ENCODE measurements at regions not wholly inside any gene's neighbourhood (a gene's known extent, or its start where the extent isn't known, plus 50 kb on each side); places are given as distances from the start of the nearest gene placed in this dataset.

GRCh38 chr6:27582928-27583725 lies 110.2 kb upstream of the ZNF184 start:
- no peak for DNase-seq (ENCODE audit: low read depth)
- peak overlapping the region; percentile 1; the same call in 1 of the 2 replicates for H3K4me3 ChIP-seq (ENCODE audit: low read depth, low read length)
- no peak for TF ChIP-seq CTCF (IDR thresholded peaks at IDR 0.05; ENCODE audit: control insufficient read depth, extremely low read depth, insufficient read depth)

GRCh38 chr6:27579973-27580372 lies 107.1 kb upstream of the ZNF184 start:
- no peak overlapping the region for H3K4me3 ChIP-seq (ENCODE audit: low read depth, low read length)
- TF ChIP-seq CTCF (IDR thresholded peaks at IDR 0.05; ENCODE audit: control insufficient read depth, extremely low read depth, insufficient read depth): no peak
- no peak for DNase-seq (ENCODE audit: low read depth)

- no peak overlapping the region for H3K4me3 ChIP-seq (ENCODE audit: low read depth, low read length)
- TF ChIP-seq CTCF (IDR thresholded peaks at IDR 0.05; ENCODE audit: control insufficient read depth, extremely low read depth, insufficient read depth): no peak
- no peak for DNase-seq (ENCODE audit: low read depth)
Measured at GRCh38 chr6:27577922-27578321, 105.0 kb upstream of the ZNF184 start.

GRCh38 chr6:27575594-27576361 lies 102.9 kb upstream of the ZNF184 start:
- no peak for TF ChIP-seq CTCF (IDR thresholded peaks at IDR 0.05; ENCODE audit: control insufficient read depth, extremely low read depth, insufficient read depth)
- DNase-seq (ENCODE audit: low read depth): no peak
- H3K4me3 ChIP-seq (ENCODE audit: low read depth, low read length): no peak overlapping the region

- no peak for DNase-seq (ENCODE audit: low read depth)
- H3K4me3 ChIP-seq (ENCODE audit: low read depth, low read length): no peak overlapping the region
- no peak for TF ChIP-seq CTCF (IDR thresholded peaks at IDR 0.05; ENCODE audit: control insufficient read depth, extremely low read depth, insufficient read depth)
Measured at GRCh38 chr6:27568226-27568897, 95.5 kb upstream of the ZNF184 start.

GRCh38 chr6:27565839-27566779 lies 93.2 kb upstream of the ZNF184 start:
- no peak for DNase-seq (ENCODE audit: low read depth)
- H3K4me3 ChIP-seq (ENCODE audit: low read depth, low read length): no peak overlapping the region
- no peak for TF ChIP-seq CTCF (IDR thresholded peaks at IDR 0.05; ENCODE audit: control insufficient read depth, extremely low read depth, insufficient read depth)
